HEK293T (cell line): ENCODE measurements at regions not wholly inside any gene's neighbourhood (a gene's known extent, or its start where the extent isn't known, plus 50 kb on each side); places are given as distances from the start of the nearest gene placed in this dataset.

ENCODE experiments used
- ARNT ChIP-seq: fragments of 450-650 bp; IDR thresholded peaks from 2 replicates; pipeline ENCODE4 v1.6.1; 2017; ENCODE audit warnings: mild to moderate bottlenecking
- FOXK2 ChIP-seq: fragments of 450-650 bp; IDR thresholded peaks from 2 replicates; pipeline ENCODE4 v1.6.1; 2016; ENCODE audit warnings: mild to moderate bottlenecking
- HDGF ChIP-seq: fragments of 450-650 bp; IDR thresholded peaks from 2 replicates; pipeline ENCODE4 v1.6.1; 2017; ENCODE audit warnings: antibody characterized with exemption, borderline replicate concordance
- L3MBTL2 ChIP-seq: fragments of 450-650 bp; conservative IDR thresholded peaks from 2 replicates; pipeline ENCODE4 v1.6.1; 2016; ENCODE audit warnings: mild to moderate bottlenecking
- LEF1 ChIP-seq: fragments of 450-650 bp; IDR thresholded peaks from 2 replicates; pipeline ENCODE4 v1.6.1; 2017; ENCODE audit warnings: mild to moderate bottlenecking, borderline replicate concordance
- SP1 ChIP-seq: fragments of 450-650 bp; IDR thresholded peaks from 2 replicates; pipeline ENCODE4 v1.6.1; 2017

GRCh38 chr18:59748628-59749360 lies 51.6 kb upstream of the CCBE1 start:
- TF ChIP-seq HDGF (no peak), FOXK2 (no peak), ARNT (no peak), LEF1 (no peak), SP1 (no peak), L3MBTL2 (no peak)
